Pons (tissue), 1 donor: ENCODE measurements at regions not wholly inside any gene's neighbourhood (a gene's known extent, or its start where the extent isn't known, plus 50 kb on each side); places are given as distances from the start of the nearest gene placed in this dataset.
A peak's percentile ranks its signal among the peaks of the same experiment; 100 is the strongest.

ENCODE experiments used
- DNase-seq: peaks from one replicate; pipeline ENCODE4 v3.0.0-alpha.2; 2016; ENCODE audit warnings: low spot score

GRCh38 chr18:5091741-5092140 is 105.3 kb downstream of the AKAIN1 start:
- DNase-seq = no peak

GRCh38 chr18:5075297-5075696 is 121.8 kb downstream of the AKAIN1 start:
- DNase-seq = no peak

GRCh38 chr18:5073026-5073944 is 123.8 kb downstream of the AKAIN1 start:
- peak; percentile 62 for DNase-seq

GRCh38 chr18:5068851-5069250 is 128.2 kb downstream of the AKAIN1 start:
- peak; percentile 12 for DNase-seq

- DNase-seq = no peak
These were observed 130.6 kb downstream of the AKAIN1 start for GRCh38 chr18:5066380-5066977.

GRCh38 chr18:5065615-5066014 is 131.4 kb downstream of the AKAIN1 start:
- no peak for DNase-seq

DNA sequence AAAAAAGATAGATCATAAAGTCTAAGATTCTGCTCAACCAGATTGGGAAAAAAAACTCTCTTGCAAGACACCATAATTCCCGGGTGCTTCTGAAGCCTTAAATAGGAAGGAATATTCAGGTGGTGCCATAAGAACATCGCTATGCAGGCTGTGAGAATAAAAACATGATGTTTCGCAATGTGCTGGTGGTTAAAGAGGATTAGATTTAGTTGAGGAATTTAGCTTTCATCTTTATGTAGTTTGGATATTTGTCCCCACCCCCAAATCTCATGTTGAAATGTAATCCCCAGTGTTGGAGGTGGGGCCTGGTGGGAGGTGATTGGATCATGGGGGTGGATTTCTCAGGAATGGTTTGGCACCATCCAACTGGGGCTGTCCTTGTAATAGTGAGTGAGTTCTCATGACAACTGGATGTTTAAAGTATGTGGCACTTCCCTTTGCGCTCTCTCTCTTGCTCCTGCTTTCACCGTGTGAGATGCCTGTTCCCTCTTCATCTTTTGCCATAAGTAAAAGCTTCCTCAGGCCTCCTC is 132.2 kb downstream of the AKAIN1 start:
- DNase-seq = no peak

DNA sequence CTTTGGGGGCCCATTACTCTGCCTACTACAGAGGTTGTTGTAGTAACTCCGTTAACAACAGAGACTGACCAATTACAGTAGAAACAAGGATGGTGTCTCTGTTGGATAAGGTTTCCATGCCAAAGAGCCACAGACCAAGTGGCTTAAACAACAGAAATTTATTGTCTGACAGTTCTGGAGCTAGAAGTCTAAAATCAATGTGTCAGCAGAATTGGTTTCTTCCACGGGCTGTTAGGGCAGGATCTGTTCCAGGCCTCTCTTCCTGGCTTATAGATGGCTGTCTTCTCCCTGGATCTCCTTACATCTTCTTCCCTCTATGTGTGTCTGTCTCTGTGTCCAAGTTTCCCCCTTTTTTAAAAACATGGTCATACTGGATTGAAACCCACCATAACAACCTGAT is 135.3 kb downstream of the AKAIN1 start:
- no peak for DNase-seq

DNA sequence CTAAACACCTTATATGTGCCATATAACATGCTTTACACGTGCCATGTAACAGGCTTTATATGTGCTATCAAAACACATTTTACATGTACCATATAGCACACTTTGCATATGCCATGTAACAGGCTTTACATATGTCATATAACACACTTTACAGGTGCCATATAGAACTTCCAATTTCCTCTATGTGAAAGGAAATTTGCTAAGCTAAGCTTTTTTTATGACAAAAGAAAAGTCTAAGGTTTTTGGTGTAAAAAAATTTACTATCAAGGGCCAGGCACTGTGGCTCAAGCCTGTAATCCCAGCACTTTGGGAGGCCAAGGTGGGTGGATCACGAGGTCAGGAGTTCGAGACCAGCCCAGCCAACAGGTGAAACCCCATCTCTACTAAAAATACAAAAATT is 136.5 kb downstream of the AKAIN1 start:
- no peak for DNase-seq

GRCh38 chr18:5059696-5060032 is 137.4 kb downstream of the AKAIN1 start:
- no peak for DNase-seq

DNA sequence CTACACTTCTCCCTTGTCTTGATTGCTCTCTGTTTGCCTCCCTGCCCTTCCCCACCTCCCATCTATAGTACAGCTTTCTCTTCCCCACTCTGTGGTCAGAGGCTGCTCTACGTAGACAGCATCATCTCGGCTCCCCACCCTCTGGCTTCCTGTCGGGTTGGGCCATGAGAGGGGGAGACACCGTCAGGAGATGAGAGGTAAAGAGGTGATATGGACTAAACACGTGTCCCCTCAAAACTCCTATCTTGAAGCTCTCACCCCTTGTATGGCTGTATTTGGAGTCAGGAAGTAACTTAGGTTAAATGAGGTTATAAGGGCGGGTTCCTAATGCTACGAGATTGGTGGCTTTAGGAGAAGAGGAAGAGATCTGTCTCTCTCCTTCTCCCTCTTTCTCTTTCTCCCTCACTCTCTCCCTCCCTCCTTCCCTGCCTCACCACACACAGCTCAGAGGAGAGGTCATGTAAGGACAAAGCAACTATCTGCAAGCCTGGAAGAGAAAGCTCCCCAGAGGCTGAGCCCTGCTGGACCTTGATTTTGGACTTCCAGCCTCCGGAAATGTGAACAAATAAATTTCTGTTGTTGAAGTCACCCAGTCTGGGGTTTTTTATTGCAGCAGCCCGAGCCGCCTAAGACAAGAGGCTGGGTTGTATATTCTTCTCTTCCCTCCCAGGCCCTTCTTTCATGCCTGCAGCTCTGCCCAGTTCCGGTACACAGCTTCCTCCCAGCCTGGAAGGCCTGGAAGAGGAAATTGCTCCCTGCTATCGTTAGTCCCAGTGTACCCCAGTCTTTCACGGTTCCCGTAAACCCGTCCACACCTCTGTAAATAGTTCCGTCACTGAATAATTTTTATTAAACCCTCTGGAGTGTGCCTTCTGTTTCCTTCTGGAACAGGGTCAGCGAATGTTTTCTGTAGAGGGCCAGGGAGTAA is 138.0 kb downstream of the AKAIN1 start:
- peak; percentile 24 for DNase-seq

GRCh38 chr18:5057386-5058348 is 139.4 kb downstream of the AKAIN1 start:
- peak; percentile 64 for DNase-seq

DNA sequence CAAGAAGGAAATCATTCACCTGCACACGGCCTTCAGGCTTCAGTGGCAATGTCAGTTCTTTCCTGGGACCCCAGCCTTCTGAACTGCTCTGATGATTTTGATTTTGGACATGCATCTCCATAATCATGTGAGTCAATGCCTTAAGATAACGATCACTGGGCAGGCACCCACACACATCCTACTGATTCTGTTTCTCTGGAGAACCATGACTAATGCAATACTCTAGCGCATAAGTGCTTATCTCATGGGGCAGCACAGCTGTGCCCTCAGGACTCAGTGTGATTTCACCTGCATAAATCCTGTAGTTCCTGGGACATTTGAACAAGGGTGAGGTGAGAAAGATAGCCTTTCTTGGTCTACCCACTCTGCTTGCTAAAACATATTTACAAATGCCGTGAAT is 144.6 kb downstream of the AKAIN1 start:
- no peak for DNase-seq

DNA sequence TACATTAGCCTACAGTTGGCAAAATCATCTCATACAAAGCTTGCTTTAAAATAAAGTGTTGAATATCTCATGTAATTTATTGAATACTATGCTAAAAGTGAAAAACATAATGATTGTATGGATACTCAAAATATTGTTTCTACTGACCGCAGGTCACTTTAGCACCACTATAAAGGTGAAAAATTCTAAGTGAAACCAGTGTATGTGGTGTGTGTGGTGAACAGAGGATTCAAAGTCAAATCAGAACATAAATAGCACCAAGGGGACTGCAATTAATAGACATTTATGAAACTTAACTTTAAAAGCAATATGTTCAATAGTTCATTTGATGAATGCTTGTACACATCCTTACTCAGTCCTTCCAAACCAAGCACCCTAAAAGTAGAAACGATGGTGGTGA is 145.8 kb downstream of the AKAIN1 start:
- DNase-seq = no peak

DNA sequence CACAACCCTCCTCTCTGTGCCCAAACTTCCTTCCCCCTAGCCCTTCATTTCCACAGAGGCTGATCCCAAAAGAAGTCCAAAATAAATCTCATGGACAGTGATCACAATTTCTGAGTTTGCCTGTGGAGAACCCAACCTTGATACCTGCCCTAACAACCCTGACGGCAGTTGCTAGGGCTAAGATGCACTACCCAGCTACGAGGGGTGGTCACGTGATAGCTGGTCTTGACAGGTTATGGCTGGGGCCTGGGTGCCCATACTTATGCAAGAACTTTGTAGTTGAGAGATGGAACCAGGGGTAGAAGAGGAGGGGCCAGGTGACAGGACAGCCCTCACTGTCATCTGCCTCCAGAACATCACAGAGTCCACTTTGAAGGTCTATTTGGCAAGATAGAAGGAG is 147.9 kb downstream of the AKAIN1 start:
- DNase-seq = no peak

DNA sequence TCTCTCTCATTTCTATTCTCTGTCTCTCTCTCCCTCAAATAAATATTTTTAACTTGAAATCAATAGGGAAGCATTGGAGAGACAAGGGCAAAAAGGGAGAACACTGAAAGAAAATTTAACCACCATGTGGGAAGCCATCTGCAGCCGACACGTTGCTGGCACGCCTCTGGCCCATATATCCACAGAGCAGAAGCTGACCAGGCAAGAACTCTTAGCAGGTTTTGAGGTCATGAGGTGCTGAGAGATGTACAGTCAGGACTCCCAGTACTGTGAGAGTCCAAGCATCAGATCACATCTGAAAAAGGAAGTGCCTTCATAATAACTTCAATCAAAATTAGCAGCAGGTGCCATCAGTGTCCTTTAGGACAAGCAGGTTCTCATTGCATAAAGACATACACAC is 156.6 kb downstream of the AKAIN1 start:
- no peak for DNase-seq

- no peak for DNase-seq
These were observed 160.5 kb downstream of the AKAIN1 start for GRCh38 chr18:5036523-5036922.

GRCh38 chr18:5031216-5031615 is 165.8 kb downstream of the AKAIN1 start:
- no peak for DNase-seq

DNA sequence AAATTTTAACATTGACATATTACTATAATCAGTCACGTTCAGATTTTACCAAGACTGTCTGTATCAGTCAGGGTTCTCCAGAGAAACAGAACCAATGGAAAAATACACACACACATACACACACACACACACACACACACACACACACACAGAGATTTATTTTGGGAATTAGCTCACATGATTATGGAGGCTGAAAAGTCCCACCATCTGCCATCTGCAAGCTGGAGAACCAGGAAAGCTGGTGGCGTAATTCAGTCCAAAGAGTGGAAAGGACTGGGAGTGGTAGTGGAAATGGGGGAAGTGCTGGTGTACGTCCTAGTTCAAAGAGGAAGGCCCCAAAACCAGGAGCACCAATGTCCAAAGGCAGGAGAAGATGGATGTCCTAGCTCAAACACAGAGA is 166.4 kb downstream of the AKAIN1 start:
- no peak for DNase-seq

- no peak for DNase-seq
These were observed 167.5 kb downstream of the AKAIN1 start for GRCh38 chr18:5029592-5029991.

GRCh38 chr18:5024741-5025140 is 172.3 kb downstream of the AKAIN1 start:
- no peak for DNase-seq
